Lung (tissue), 11 donors: ENCODE measurements at regions not wholly inside any gene's neighbourhood (a gene's known extent, or its start where the extent isn't known, plus 50 kb on each side); places are given as distances from the start of the nearest gene placed in this dataset.
A peak's percentile ranks its signal among the peaks of the same experiment; 100 is the strongest.

ENCODE experiments used
- ATAC-seq: fragments of 200-7000 bp; cut with Tn5 transposase; one replicate; pipeline ENCODE4 v1.9.1; 2020; ENCODE audit warnings: moderate number of reproducible peaks; ENCODE audit not compliant: insufficient read depth, low FRiP score
- DNase-seq, 3 donors: peaks; one replicate each; pipeline ENCODE4 v3.0.0-alpha.2; 2013 to 2017
- H3K27ac ChIP-seq, 2 donors: one replicate each; pipeline ENCODE4 v1.5.1; 2013; ENCODE audit warnings: mild to moderate bottlenecking in 2 of 2, moderate library complexity in 2 of 2, control low read depth in 1 of 2, inconsistent platforms in 1 of 2, low read depth in 1 of 2, low read length in 1 of 2
- H3K27me3 ChIP-seq, 3 donors: one replicate each; pipeline ENCODE4 v1.5.1; 2013; ENCODE audit warnings: low read length in 2 of 3; ENCODE audit not compliant: control insufficient read depth in 3 of 3, insufficient read depth in 3 of 3
- H3K36me3 ChIP-seq, 4 donors: one replicate each; pipeline ENCODE4 v1.5.1; 2013; ENCODE audit warnings: low read length in 4 of 4, mild to moderate bottlenecking in 1 of 4, moderate library complexity in 1 of 4; ENCODE audit not compliant: control insufficient read depth in 4 of 4, insufficient read depth in 4 of 4
- H3K4me1 ChIP-seq, 5 donors: one replicate each; pipeline ENCODE4 v1.5.1; 2013; ENCODE audit warnings: low read length in 5 of 5, mild to moderate bottlenecking in 2 of 5, moderate library complexity in 1 of 5; ENCODE audit not compliant: control insufficient read depth in 5 of 5, insufficient read depth in 5 of 5
- H3K4me3 ChIP-seq: one replicate; pipeline ENCODE4 v1.5.1; 2013; ENCODE audit warnings: mild to moderate bottlenecking, control low read depth, moderate library complexity
- H3K9ac ChIP-seq, 2 donors: one replicate each; pipeline ENCODE4 v1.5.1; 2013; ENCODE audit warnings: low read length in 2 of 2, control low read depth in 1 of 2; ENCODE audit not compliant: insufficient read depth in 1 of 2
- H3K9me3 ChIP-seq, 4 donors: one replicate each; pipeline ENCODE4 v1.5.1; 2013; ENCODE audit warnings: low read length in 3 of 4, mild to moderate bottlenecking in 1 of 4, moderate library complexity in 1 of 4; ENCODE audit not compliant: control insufficient read depth in 4 of 4, insufficient read depth in 3 of 4
- CTCF ChIP-seq: IDR thresholded peaks from 2 replicates; pipeline ENCODE4 v1.5.1; 2012; ENCODE audit warnings: mild to moderate bottlenecking; ENCODE audit errors: control extremely low read depth, extremely low read depth
- WGBS, 2 donors: extraction: QIAGEN DNeasy Blood & Tissue Kit; methylation state at CpG; one replicate each; pipeline ENCODE4 v1.1.7; 2013; 5-methylcytosine and 5-hydroxymethylcytosine counted together
- donor health status: control.
- donor health status: control.
- donor health status: Bipolar disorder and iron deficiency.
- donor health status: healthy.
- donor health status: DM: yes; HTN: yes; CAD: no.

GRCh38 chr2:239727182-239727775 is 297.9 kb downstream of the NDUFA10 start:
- WGBS, 2 donors = 84 to 97% methylated on average over 15 to 16 of the region's 16 CpGs

GRCh38 chr2:239726631-239727181 is 298.4 kb downstream of the NDUFA10 start:
- DNase-seq = no peak

More at GRCh38 chr2:239727182-239727775, 297.9 kb downstream of the NDUFA10 start:
- no peaks in the 10 kb centered on the region for H3K9me3 ChIP-seq
- peaks cover 0 to 4% (median 0%) of the 10 kb centered on the region in 5 donors for H3K4me1 ChIP-seq
- peaks cover 0 to 2% (median 0%) of the 10 kb centered on the region in 4 donors for H3K36me3 ChIP-seq
- no peak for TF ChIP-seq CTCF
- H3K27ac ChIP-seq = no peak overlapping the region
- DNase-seq (peak in 1 of 3 donors; percentile 2), ATAC-seq (no peak)
- H3K27me3 ChIP-seq = peaks cover 0 to 13% (median 0%) of the 10 kb centered on the region in 3 donors
- no peak overlapping the region for H3K9ac ChIP-seq
- H3K4me3 ChIP-seq = no peak overlapping the region

GRCh38 chr2:239726091-239726591 is 299.0 kb downstream of the NDUFA10 start:
- Histone ChIP-seq H3K27me3 (peaks cover 0 to 7% (median 0%) of the 10 kb centered on the region in 3 donors), H3K9me3 (no peaks in the 10 kb centered on the region), H3K36me3 (peaks cover 0 to 2% (median 0%) of the 10 kb centered on the region in 4 donors), H3K4me1 (peaks cover 0 to 4% (median 0%) of the 10 kb centered on the region in 5 donors), H3K4me3 (no peak overlapping the region), H3K9ac (no peak overlapping the region), H3K27ac (no peak overlapping the region)
- ATAC-seq = no peak
- TF ChIP-seq CTCF = no peak
- DNase-seq = no peak
- WGBS, 2 donors = 74 to 85% methylated on average over 18 of the region's 18 CpGs

More at GRCh38 chr2:239726631-239727181, 298.4 kb downstream of the NDUFA10 start:
- Histone ChIP-seq H3K27me3 (peaks cover 0 to 12% (median 0%) of the 10 kb centered on the region in 3 donors), H3K4me3 (no peak overlapping the region), H3K27ac (no peak overlapping the region), H3K4me1 (peaks cover 0 to 4% (median 0%) of the 10 kb centered on the region in 5 donors), H3K9me3 (no peaks in the 10 kb centered on the region), H3K36me3 (peaks cover 0 to 2% (median 0%) of the 10 kb centered on the region in 4 donors), H3K9ac (no peak overlapping the region)
- WGBS, 2 donors = 90 to 92% methylated on average over 13 of the region's 13 CpGs
- ATAC-seq = no peak
- TF ChIP-seq CTCF = no peak
